ENCODE measurements at regions not wholly inside any gene's neighbourhood (a gene's known extent, or its start where the extent isn't known, plus 50 kb on each side); places are given as distances from the start of the nearest gene placed in this dataset.
"Not testable (repeated sequence)": the region's sequence is repeated elsewhere in the genome, so short reads cannot be mapped to it uniquely, and the experiment has no call there.

- TF ChIP-seq NANOG (IDR thresholded peaks at IDR 0.05; ENCODE audit: insufficient read depth, low read depth, low read length, poor library complexity, severe bottlenecking) (no peak), CBX5 (IDR thresholded peaks at IDR 0.05; ENCODE audit: low read depth, low read length) (no peak), TCF12 (IDR thresholded peaks at IDR 0.05; ENCODE audit: low read depth, low read length) (no peak)
- TF ChIP-seq, protein P1, sequence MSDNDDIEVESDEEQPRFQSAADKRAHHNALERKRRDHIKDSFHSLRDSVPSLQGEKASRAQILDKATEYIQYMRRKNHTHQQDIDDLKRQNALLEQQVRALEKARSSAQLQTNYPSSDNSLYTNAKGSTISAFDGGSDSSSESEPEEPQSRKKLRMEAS (IDR thresholded peaks at IDR 0.05) = no peak
These were observed 64.1 kb upstream of the CLVS2 start (continued) for GRCh38 chr6:122931916-122932315.

GRCh38 chr6:122944936-122945335 lies 51.1 kb upstream of the CLVS2 start:
- CTCF ChIA-PET (ENCODE audit: partially characterized antibody) = interaction anchor here (1.1 to 3.7 kb wide), 2 partner anchors 11 to 17 kb away, joined by 3 to 17 read pairs; no protein-coding TSS in a partner anchor
- H3K18ac ChIP-seq (ENCODE audit: extremely low read depth, low read length) = not testable (repeated sequence)

More at GRCh38 chr6:122944936-122945335, 51.1 kb upstream of the CLVS2 start:
- H3K4me2 ChIP-seq (ENCODE audit: insufficient read depth in 1 of 2, low read depth in 2 of 2, low read length in 2 of 2); H3K79me1 ChIP-seq (ENCODE audit: low read depth, low read length); H4K20me1 ChIP-seq (replicated peaks in 1 of 2; ENCODE audit: control insufficient read depth in 1 of 2, insufficient read depth in 2 of 2, low read length in 2 of 2); DNase-seq (ENCODE audit: low read depth in 1 of 2, low spot score in 2 of 2); H2BK20ac ChIP-seq (ENCODE audit: low read length); H2AFZ ChIP-seq (ENCODE audit: low read length); H3K23ac ChIP-seq (ENCODE audit: insufficient read length); H3K27me3 ChIP-seq (replicated peaks in 1 of 4; ENCODE audit: control insufficient read depth in 3 of 4, extremely low read depth in 1 of 4, insufficient read depth in 3 of 4, low read length in 3 of 4); H3K4ac ChIP-seq (replicated peaks; ENCODE audit: insufficient read length, low read depth, low read length); H3K36me3 ChIP-seq (ENCODE audit: control insufficient read depth in 2 of 4, insufficient read depth in 4 of 4, low read length in 3 of 4); H2BK5ac ChIP-seq (ENCODE audit: low read depth, low read length); H3K56ac ChIP-seq (replicated peaks; ENCODE audit: insufficient read length, low read depth, low read length); H4K5ac ChIP-seq (ENCODE audit: insufficient read length, low read depth, low read length); H3K79me2 ChIP-seq (ENCODE audit: control insufficient read depth in 1 of 2, insufficient read depth in 2 of 2, low read length in 2 of 2); H2AK5ac ChIP-seq (ENCODE audit: low read depth, low read length); H3K23me2 ChIP-seq (ENCODE audit: low read depth, low read length); H3K4me3 ChIP-seq (ENCODE audit: extremely low read depth in 1 of 4, insufficient read depth in 2 of 4, low read depth in 3 of 4, low read length in 4 of 4); H3K4me1 ChIP-seq (replicated peaks in 1 of 4; ENCODE audit: control insufficient read depth in 3 of 4, insufficient read depth in 4 of 4, low read length in 3 of 4); H2BK15ac ChIP-seq (ENCODE audit: low read length); H3K9ac ChIP-seq (replicated peaks in 1 of 4; ENCODE audit: extremely low read depth in 1 of 4, low read depth in 3 of 4, low read length in 3 of 4); FAIRE-seq; H4K91ac ChIP-seq (replicated peaks; ENCODE audit: insufficient read length, low read length); H4K8ac ChIP-seq (ENCODE audit: extremely low read depth, insufficient read depth, low read length); H3K27ac ChIP-seq (ENCODE audit: low read depth, low read length); H2BK12ac ChIP-seq (ENCODE audit: low read depth, low read length); H3K14ac ChIP-seq (ENCODE audit: insufficient read length); POLR2A ChIA-PET (ENCODE audit: partially characterized antibody); H3K9me3 ChIP-seq (ENCODE audit: insufficient read depth in 2 of 2, low read depth in 1 of 2, low read length in 1 of 2); H2BK120ac ChIP-seq (replicated peaks; ENCODE audit: low read depth, low read length): not testable (repeated sequence)
- 95% methylated on average over 6 of the region's 6 CpGs; no CpG with 5 or more reads in 1 of the 2 experiments for WGBS, 2 experiments (ENCODE audit: extremely low coverage in 1 of 2, insufficient coverage in 1 of 2, insufficient read length in 1 of 2, insufficient replicate concordance in 2 of 2, low coverage in 1 of 2, low lambda C conversion rate in 2 of 2, missing lambda C conversion rate in 1 of 2)

Measured in H1 (cell line).